ENCODE measurements at regions not wholly inside any gene's neighbourhood (a gene's known extent, or its start where the extent isn't known, plus 50 kb on each side); places are given as distances from the start of the nearest gene placed in this dataset.

GRCh38 chr17:77476006-77476405, 335.2 kb downstream of the SEC14L1 start:
- no peak for TF ChIP-seq CTCF (IDR thresholded peaks at IDR 0.05; ENCODE audit: insufficient read depth, low read length, poor library complexity, severe bottlenecking)
- TF ChIP-seq EZH2phosphoT487 (conservative IDR thresholded peaks at IDR 0.05; ENCODE audit: low read length) = no peak
